Mucosa of descending colon (tissue), 3 donors: ENCODE measurements at regions not wholly inside any gene's neighbourhood (a gene's known extent, or its start where the extent isn't known, plus 50 kb on each side); places are given as distances from the start of the nearest gene placed in this dataset.

Experiments used
- ATAC-seq: fragments of 200-7000 bp; cut with Tn5 transposase; one replicate; pipeline ENCODE4 v1.9.1; 2020; ENCODE audit warnings: mild to moderate bottlenecking, moderate library complexity
- DNase-seq, 3 donors: peaks; one replicate each; pipeline ENCODE4 v3.0.0-alpha.2; 2020
- H3K36me3 ChIP-seq: fragments of 200-600 bp; one replicate; pipeline ENCODE4 v1.8.0; 2021; ENCODE audit warnings: low read depth, mild to moderate bottlenecking
- H3K4me1 ChIP-seq: fragments of 200-600 bp; one replicate; pipeline ENCODE4 v1.8.0; 2021; ENCODE audit warnings: low read depth, mild to moderate bottlenecking
- H3K4me3 ChIP-seq: fragments of 200-600 bp; one replicate; pipeline ENCODE4 v1.8.0; 2021; ENCODE audit warnings: mild to moderate bottlenecking
- H3K9me3 ChIP-seq: fragments of 200-600 bp; one replicate; pipeline ENCODE4 v1.8.0; 2021; ENCODE audit warnings: mild to moderate bottlenecking
- CTCF ChIP-seq: fragments of 200-600 bp; IDR thresholded peaks from one replicate; pipeline ENCODE4 v1.8.0; 2022; ENCODE audit warnings: antibody characterized with exemption, mild to moderate bottlenecking
- intact Hi-C, 2 donors: fragments of 100-400 bp; cut with DNase I in 1 of 2; cut with micrococcal nuclease in 1 of 2; formaldehyde crosslinking; loops; one replicate each; pipeline versions ENCODE4 v1.11.0 to v1.11.1; 2022; cut with DNase I, micrococcal nuclease
- donor health status: DM: no; HTN: no; CAD: no; lungs with moderate emphysema.
- donor health status: DM: no; HTN: no; CAD: no.
- donor health status: DM: no; HTN: yes; CAD: no.

GRCh38 chr9:1878811-1879210 is 136.3 kb upstream of the SMARCA2 start:
- H3K9me3 ChIP-seq, result no peaks in the 10 kb centered on the region
- no peak overlapping the region for H3K4me3 ChIP-seq
- ATAC-seq (no peak), DNase-seq (no peak)
- intact Hi-C loops, result no loop called here
- no peaks in the 10 kb centered on the region for H3K36me3 ChIP-seq
- H3K4me1 ChIP-seq, result no peaks in the 10 kb centered on the region
- TF ChIP-seq CTCF, result no peak

DNA sequence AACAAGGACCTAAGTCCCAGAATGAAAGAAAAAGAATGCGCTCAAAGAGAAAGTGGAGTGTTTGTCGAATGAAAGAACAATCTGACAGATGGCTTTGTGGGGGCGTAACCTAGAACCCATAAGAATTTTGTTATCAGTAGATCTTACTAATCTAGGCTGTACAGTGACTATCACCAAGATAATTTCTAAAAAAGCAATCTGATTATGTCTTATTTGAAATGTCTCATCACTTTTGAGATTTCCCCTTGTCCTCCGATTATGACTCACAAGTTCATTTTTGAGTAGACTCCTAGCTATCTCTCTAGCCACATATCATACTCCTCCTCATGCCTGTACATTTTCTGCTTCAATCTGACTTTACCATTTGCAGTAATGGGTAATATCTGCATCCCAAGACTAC is 135.6 kb upstream of the SMARCA2 start:
- no peak for DNase-seq
- no peaks in the 10 kb centered on the region for H3K36me3 ChIP-seq
- ATAC-seq, result no peak
- intact Hi-C loops, result no loop called here
- no peak overlapping the region for H3K4me3 ChIP-seq
- H3K9me3 ChIP-seq, result no peaks in the 10 kb centered on the region
- no peaks in the 10 kb centered on the region for H3K4me1 ChIP-seq
- TF ChIP-seq CTCF, result no peak

DNA sequence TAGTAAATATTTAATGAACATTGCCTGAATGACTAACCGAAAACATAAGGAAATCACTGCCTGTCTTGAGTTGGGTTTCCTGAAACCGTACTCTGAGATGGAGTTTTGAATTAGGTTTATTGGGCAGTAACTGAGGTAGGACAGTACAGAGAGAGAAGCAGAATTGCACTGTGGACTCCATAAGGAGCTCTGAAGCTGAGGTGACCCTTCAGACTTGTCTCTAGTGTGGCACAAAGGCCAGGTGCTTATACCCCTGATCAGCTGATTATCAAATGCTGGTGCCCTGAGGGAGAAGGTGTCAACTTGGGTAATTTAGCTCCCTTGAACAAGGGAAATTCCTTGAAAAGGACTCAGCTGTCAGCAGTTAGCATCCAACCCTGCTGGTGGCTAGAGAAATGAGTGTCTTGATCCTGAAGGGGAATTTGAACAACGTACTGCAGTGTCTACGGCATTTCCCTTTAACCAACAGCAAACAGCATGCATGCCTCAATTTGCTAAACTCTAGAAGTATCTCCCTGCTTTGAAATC is 135.0 kb upstream of the SMARCA2 start:
- Histone ChIP-seq H3K9me3 (no peaks in the 10 kb centered on the region), H3K4me1 (no peaks in the 10 kb centered on the region), H3K36me3 (no peaks in the 10 kb centered on the region), H3K4me3 (no peak overlapping the region)
- intact Hi-C loops, result no loop called here
- ATAC-seq (no peak), DNase-seq (no peak)
- TF ChIP-seq CTCF, result no peak

DNA sequence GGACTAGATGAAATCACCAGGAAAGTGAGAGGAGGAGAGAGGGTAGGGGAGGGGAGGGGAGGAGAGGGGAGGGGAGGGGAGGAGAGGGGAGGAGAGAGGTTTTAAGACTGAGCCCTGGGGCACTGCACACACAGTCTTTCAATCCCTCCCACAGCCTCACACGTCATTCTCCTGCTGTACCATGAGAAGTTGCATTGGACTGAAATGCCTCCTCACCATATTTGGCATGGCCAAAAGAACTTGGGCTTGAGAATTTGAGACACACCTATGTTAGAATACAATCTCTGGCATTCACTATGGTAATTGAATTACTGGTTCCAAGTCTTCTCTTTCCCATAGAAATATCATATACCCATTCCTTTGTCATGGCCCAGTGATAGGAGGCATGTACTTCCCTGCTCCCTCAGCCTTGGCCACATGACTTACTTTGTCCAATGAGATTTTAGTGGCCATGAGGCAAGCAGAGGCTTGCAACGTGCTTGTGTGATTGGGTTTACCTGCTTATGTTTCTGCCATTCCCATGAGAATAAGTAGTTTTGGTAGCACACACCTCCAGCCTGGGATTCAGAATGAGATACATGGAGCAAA is 133.3 kb upstream of the SMARCA2 start:
- Histone ChIP-seq H3K4me1 (no peaks in the 10 kb centered on the region), H3K9me3 (no peaks in the 10 kb centered on the region), H3K4me3 (no peak overlapping the region), H3K36me3 (no peaks in the 10 kb centered on the region)
- DNase-seq (no peak), ATAC-seq (no peak)
- intact Hi-C loops, result no loop called here
- no peak for TF ChIP-seq CTCF

GRCh38 chr9:1882711-1883403 is 132.3 kb upstream of the SMARCA2 start:
- intact Hi-C loops, result no loop called here
- Histone ChIP-seq H3K4me1 (no peaks in the 10 kb centered on the region), H3K9me3 (no peaks in the 10 kb centered on the region), H3K4me3 (no peak overlapping the region), H3K36me3 (no peaks in the 10 kb centered on the region)
- TF ChIP-seq CTCF, result no peak
- ATAC-seq, result no peak
- no peak for DNase-seq
